A673 (cell line): ENCODE measurements at regions not wholly inside any gene's neighbourhood (a gene's known extent, or its start where the extent isn't known, plus 50 kb on each side); places are given as distances from the start of the nearest gene placed in this dataset.

ENCODE experiments used
- CTCF ChIP-seq: fragments of 300-800, 200-600 bp; sonication (generic); conservative IDR thresholded peaks from 2 replicates; pipeline ENCODE4 v1.5.1; 2017; ENCODE audit warnings: low read depth, mild to moderate bottlenecking, antibody characterized with exemption, low read length, moderate library complexity, mixed read lengths
- EZH2 ChIP-seq: fragments of 200-600 bp; sonication (generic); IDR thresholded peaks from 2 replicates; pipeline ENCODE4 v1.6.1; 2017; ENCODE audit warnings: borderline replicate concordance, low read depth, mild to moderate bottlenecking, mixed read lengths, antibody characterized with exemption, low read length; ENCODE audit not compliant: poor library complexity, severe bottlenecking

GRCh38 chr21:26743524-26743923 is 101.7 kb downstream of the ADAMTS1 start:
- no peak for TF ChIP-seq CTCF
- TF ChIP-seq EZH2: no peak
